ENCODE measurements at regions not wholly inside any gene's neighbourhood (a gene's known extent, or its start where the extent isn't known, plus 50 kb on each side); places are given as distances from the start of the nearest gene placed in this dataset.
"Not testable (repeated sequence)": the region's sequence is repeated elsewhere in the genome, so short reads cannot be mapped to it uniquely, and the experiment has no call there.

DNA sequence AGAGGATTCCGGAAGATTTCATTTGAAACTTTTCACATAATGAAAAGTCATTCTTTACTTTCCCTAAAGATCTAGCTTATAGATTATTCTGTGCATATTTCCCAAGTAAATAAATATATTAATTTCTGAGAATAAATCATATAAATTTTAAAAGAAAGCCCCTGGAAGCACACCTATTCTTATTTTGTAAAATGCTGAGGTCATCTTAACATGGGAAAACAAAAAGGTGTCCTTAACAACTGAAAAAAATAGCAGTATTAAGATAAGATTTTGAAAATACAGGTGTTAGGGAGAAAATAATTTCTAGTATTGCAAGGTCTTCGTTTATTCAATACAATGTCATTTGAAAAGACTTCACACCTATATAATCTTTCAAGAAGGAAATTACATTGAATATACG, 567.5 kb upstream of the CHAC2 start:
- no peak for DNase-seq

DNA sequence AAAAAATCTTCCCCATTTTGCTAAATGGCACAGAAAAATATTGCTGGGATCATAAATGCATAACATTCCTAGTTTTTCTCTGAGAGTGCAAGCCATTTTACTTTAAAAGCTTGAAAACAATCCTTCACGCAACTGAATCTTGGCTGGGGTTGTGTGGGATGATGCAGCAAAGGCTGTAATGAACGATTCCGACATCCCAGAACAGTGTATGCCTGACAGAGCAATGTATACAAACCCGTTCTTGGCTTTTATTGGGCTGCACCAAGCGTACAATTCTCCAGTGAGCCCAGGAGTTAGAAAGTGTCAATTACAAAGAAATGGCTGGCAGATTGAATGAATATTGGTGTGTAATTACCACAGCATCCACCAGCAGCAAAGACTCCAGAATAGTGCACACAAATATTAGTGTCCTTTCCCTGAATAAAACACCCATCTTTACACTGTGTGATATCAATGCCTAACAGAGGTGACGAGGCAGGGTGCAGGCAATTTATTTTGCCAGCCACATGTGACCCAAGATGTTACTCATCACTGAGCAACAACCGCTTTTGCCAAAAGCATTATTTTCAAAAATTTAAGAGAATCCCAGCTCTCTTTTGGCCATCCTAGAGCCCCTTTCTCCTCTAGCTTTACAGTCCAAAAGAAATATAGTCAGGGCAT, 578.6 kb upstream of the CHAC2 start:
- DNase-seq, result no peak

DNA sequence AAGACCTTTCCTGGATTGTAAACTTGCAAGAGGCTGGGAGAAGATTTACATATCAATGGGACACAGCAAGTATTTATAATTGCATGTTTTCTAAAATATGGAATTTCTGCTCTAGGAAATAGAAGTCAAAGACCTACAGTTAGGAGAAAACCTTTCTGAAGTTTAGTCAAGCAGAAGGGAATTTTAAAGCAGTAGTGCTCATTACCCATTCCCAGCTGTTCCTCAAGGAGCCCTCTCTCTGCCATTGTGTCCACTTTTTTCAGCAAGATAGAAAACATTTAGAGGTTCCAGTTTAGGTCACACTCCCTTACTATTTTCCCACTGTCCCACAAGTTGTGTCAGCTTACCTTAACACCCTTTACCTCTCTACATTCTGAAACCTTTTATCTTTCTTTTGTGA, 584.0 kb upstream of the CHAC2 start:
- no peak for DNase-seq

DNA sequence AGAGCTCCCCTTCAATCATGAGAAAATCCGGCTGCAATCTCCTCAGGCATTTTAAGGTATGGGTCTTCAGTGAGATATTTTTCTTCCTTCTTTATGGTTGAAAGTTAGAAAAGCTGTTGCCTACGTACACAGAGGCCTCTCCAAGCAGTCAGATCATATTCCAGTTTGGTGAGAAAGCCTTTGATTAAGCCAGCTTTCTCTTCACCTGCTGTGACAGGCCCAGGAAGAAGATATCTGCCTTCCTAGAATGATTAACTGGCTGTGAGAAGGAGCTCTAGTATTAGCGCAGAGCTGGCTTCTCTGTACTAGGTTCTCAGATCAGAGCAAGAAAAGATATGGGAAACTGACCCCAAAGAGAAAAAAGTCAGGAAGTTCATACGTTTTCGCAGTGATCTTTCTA, 585.0 kb upstream of the CHAC2 start:
- no peak for DNase-seq

DNA sequence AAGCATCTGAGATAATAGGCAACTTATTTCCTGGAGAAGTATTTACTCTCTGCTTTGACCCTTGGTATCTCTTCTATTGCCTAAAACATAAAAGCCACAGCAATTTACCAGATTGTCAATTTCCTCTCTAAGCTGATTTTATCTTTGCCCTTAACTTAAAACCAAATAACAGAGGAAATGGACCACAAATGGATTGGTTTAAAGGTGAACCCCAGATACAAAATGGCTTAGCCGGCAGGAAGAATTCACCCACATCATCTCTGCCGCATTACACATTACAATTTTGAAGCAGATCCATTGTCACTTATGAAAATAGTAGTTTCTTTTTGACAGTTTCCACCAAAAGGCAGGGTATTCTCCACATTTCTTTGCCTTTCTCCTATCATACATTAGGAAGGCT, 585.8 kb upstream of the CHAC2 start:
- no peak for DNase-seq

DNA sequence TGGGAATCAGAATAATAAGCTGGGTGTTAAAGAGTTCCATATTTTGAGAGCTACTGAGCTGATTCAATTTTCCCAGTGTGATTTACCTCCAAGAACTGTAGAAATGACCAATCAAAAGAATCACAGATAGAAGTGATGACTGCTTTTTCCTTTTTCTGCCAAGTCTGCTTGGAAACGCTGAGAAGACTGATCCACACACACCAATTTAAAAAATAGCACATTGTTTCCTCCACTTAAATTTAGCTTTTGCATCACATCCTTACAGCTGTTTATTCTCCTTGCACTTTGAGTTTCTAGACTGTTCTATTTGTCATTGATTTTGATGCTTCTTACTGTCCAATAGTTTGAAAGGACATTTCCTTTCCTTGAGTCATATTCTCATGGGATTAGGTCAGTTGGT, 590.3 kb upstream of the CHAC2 start:
- no peak for DNase-seq

DNA sequence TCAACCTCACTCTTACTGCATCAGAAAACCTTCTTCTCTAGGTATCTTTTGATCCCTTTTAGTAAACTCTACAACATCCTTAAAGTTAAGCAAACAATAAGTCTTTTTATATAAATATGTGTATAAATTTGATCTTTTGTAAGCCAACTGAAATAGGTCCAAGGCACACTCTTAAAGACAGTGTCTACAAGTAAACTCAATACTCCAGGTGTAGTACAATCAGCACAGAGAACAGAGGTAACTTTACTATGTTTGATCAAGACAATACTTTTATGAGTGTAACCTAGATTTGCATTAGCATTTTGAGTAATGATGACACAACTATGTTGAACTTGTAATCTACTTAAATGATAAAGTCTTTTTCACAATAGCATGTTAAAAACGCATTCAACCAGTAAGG, 593.1 kb upstream of the CHAC2 start:
- DNase-seq, result no peak

DNA sequence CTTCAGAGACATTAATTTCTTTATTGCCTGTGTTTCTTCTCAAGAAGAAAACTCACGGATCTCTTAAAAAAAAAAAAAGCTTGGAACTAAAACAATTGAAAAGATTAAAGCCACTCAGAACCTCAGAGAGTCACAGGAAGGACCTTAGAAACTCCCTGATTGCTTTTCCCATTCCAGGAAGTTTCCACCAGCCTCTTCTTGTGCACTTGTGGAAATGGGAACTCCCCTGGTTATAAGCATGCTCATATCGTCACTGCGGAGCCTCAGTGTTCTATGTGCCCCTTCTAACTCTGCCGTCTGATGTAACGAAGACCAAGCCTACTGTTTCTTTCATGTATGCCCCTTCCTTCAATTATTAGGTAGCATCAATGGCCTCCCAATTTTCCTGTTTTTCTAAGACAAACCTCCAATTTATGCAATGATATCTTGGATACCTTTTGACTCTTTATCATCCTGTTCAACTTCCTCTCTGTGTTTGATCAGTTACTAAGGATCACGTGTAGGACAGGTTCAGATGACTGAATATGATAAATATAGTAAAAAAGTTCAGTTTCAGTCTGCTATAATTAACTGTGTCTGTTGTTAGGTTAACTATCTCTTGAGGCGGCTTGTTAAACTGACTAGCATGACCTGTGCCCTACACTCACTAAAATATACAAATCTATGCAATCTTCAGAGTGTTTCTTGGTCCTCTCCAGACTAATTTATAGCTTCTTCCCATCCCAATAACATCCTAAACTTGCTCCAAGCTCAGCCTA, 593.7 kb upstream of the CHAC2 start:
- DNase-seq, result no peak

DNA sequence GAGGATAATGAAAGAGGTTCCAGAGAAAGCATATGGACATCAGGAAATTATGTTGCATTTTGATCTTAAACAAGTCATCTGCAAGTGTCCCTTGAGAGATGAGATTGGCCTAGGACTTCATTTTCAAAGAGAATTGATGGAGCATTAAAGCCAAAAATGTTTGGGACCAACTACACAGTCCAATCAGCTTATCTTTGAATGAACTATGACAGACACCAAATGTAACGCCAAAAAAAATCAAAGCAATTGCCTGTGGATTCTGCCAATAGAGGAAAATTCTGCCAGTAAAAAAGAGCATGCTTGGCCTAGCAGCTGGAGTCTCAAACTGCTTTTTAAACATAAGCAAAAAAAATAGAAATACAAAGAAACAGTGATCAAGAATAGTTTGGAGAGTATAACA, 594.5 kb upstream of the CHAC2 start:
- DNase-seq, result no peak

DNA sequence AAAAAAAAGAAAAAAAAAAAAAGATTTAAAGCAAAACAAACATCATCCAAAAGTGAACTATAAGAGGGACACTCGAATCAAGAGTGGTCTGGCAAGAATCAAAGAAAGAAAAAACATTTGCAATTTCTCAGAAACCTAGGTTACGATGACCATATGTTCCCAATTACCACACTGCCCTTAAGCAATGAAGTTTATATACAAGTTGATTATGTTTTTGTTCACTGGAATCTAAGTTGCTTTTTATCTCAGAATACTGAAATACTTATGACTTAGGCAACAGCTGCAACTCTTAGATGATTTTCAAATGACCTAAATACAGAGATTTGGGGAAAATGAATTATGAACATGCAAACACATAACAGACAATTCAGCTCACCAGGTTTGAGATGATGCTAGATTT, 597.1 kb upstream of the CHAC2 start:
- DNase-seq, result no peak

DNA sequence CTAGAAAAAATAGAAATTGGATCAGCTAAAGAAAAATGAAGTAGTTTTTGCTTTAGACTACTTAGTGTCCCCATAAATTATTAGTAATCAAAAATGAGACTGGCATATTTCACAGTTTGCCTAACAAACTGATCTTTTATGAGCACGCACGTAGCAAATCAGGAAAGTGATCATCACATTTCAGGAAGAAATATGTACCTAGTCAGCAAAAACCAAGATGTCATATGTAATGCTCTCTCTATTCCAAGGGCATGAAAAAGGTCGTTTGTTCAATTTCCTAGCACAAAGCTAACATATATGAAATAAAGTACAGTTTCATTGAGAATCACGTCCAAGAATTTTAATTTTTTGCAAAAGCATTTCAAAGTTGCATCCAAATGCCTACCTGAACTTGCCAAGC, 600.4 kb upstream of the CHAC2 start:
- no peak for DNase-seq

DNA sequence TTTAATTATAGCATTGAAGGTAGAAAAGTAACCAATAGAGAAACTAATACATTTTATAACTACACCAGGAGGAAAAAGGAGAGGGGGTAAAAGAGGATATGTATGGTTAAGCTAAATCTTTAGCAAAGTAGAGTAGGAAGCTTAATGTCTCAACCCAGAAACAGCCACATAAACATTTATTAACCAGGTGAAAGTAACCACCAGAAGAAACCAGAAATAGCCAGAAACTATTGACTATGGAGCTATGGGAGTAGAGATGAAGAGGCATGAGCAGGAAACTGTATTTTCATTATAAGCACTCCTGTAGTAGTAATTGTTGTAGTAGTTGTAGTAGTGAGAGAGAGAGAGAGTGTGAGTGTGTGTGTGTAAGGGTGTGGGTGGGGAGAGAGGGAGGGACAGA, 617.5 kb upstream of the CHAC2 start:
- no peak for DNase-seq

DNA sequence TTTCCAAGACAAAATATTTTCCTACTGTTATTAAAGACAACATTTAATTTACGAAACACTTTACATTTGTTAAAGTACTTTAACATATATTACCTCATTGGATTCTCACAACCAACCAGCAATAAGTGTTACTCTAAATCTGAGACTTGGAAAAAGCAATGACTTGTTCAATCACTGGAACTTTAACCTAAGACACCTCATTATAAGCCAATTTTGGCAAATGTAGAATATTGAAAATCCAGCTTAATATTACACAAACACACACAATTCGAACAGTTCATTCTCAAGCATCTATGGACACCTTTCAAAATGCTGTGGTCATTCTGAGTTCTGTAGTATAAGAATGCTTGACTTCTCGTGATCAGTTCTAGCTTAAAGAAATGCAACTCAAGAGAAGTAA, 619.4 kb upstream of the CHAC2 start:
- DNase-seq, result no peak

DNA sequence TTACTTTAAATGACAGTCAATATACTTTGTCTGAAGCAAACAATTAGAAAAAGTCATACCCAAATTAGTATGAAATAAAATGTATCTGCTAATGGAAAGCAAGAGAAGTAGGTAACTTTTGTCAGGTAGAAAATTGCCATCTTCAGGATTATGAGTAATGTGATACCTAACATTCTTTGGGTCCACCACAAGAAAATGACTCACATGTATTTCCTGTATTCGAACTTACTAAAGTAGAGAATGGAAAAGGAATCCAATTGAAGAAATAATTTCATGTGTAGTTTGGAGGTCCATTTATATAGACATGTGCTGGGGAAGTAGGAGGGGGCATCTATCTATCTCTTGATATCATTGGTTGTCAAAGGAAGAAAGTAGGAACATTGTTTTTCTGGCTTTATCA, 636.2 kb upstream of the CHAC2 start:
- DNase-seq, result peak in 1 of 2 experiments; percentile 14

DNA sequence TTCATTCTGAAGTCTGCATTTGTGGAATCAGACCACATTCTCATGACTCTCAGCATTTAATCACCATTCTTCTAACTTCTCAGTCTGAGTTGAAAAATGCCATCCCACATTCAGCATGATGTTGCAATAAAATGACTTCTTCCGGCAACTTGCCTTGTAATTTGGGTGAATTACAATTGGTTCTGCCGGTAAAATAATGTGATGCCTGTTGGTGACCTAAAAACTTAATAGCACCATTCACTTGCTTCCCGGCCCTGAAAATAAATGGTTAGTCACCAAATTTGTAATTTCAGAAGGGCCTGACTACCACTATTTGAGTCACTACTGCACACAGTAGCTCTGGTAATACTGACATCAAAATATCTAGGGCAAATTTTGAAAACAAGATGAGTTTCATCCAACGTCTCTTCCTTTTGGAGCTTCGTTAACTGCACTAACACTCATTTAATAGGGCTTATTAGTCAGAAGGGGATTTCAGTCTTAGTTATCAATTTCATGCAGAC, 637.1 kb upstream of the CHAC2 start:
- DNase-seq, result no peak

DNA sequence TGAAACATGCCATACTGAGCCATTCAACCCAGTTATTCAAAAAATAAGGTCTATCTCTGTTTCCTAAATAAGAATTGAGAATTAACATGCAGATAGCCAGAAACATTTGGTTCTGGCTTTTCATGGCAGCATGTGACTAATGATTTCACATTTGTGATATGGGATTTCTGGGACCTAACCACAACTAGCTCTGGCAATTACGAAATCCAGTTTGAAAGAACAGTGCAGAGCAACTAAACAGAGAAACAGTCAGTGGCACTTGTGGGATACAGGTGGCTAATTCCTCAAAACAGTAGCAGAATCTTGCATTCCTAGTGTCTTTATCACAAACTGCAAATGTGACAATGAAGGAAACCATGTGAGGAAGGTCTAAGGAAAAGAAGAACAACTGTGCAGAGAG, 637.8 kb upstream of the CHAC2 start:
- DNase-seq, result peak; percentile 37 to 66

DNA sequence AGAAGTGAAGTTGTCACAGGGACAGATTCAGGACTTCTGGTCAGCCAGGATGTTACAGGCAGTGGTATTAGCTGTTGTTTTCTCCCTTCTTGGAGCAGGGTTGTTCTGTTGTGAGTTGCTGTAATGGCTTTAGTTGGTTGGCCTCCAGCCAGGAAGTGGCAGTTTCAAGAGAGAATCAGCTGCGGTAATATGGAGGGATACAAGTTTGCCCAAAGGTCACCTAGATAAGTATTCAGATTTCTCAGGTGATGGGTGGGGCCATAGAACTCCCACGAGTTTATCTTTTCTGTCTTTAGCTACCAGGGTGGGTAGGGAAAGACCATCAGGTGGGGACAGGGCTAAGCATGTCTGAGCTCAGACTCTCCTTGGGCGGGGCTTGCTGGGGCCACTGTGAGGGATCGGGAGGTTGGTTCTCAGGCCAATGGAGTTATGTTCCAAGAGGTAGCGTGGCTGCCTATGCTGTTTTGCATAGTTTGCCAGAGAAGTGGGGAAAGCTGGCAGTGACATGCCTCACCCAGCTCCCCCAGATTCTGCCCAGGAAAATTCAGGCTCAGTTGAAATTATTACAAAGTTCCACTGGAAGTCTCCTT, 640.4 kb upstream of the CHAC2 start:
- DNase-seq, result no peak

DNA sequence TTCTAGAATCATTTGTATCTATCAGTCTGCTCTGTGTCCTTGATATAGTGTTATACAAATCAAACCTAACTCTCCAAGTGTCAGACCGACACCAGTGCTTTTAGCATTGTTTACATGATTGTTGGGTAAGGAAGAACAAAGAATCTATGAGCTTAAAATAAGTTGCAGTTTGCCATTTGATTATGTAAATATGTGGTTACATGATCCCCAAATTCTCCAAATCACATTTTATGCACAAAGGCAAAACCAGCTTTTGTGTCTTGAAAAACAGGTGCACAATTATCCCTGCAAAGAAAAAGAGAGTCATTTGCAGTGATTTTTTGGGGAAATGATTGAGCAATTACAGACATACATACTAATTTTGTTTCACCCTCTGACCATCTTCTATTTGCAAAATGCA, 652.6 kb upstream of the CHAC2 start:
- no peak for DNase-seq

DNA sequence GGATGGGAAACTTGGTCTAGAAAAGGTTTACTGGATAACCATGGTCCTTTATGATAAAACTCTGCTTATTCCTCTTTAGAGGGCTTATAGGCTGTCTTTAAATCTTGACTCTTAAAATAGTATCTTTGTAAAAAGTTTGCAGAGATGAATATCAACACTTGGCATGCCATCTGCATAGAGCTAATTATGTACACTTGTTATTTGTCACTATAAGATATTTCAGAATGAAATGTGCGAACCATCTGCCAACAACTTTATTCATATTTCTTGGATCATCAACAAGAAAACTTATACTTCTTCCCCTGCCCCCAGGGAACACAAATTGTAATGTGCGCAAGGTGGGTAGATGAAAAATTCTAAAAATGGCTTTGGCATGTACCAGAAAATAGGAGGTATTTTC, 653.0 kb upstream of the CHAC2 start:
- no peak for DNase-seq

DNA sequence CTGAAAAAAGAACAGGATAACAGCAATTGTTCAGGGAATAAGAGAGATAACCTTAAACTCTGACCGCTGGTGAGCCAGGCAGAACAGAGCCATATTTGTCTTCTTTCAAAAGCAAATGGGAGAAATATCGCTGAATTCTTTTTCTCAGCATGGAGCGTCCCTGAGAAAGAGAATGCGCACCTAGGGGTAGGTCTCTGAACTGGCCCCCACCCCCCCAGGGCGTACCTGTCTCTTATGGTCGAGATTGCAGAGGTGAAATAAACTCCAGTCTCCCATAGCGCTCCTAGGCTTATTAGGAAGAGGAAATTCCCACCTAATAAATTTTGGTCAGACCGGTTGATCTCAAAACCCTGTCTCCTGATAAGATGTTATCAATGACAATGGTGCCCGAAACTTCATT, 655.2 kb upstream of the CHAC2 start:
- DNase-seq, result not testable (repeated sequence)

DNA sequence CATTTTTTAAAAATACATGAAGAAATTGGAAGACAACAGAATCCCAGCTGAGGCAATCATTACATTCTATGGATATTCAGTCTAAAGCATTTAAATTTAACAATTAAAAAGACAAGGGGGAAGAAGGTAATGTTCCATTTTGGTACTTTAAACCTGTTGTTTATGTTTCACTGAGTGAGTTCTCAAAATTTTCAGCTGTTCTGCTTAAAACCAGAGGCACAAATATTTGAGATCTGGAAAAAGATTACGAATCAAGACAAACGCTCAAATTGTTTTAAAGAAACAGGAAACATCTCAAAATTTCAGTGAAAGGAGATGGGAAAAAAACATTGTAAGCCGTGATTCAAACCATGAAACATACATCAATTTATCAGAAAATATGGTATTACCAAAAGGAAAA, 656.2 kb upstream of the CHAC2 start:
- DNase-seq, result no peak

DNA sequence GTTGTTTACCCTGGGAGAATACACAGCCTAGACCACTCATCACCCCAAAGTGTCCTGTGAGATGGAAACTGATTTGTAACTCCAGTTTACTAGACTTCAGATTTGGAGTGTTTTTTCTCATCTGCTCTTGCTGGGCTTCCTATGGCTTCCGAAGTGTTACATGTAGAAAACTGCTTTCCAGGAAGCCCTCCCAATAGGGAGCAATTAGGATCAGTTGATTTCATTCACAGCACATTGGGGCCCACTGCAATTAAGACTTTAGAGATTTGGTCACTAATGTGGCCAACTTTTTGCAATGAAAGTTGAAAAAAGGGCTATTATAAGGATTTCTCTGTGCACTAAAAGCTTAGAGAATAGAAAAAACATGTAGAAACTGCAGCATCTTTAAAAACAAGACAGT, 656.6 kb upstream of the CHAC2 start:
- no peak for DNase-seq

DNA sequence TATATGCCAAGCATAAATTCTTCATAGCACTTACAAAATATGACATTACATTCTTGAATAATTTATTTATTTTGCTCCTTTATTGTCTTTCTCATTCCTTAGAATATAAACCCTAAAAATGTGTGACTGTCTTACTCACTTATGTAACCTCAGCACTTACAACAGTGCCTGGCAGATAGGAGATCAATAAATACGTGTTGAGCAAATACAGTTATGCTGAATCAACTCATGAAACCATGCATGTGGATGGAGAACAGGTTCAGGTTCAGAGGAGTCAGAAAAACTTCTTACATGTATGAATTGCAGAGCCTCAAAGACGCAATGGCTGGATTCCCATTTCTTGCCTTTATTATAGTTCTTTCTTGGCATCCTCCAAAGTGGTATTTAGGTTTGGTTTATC, 659.4 kb upstream of the CHAC2 start:
- no peak for DNase-seq

DNA sequence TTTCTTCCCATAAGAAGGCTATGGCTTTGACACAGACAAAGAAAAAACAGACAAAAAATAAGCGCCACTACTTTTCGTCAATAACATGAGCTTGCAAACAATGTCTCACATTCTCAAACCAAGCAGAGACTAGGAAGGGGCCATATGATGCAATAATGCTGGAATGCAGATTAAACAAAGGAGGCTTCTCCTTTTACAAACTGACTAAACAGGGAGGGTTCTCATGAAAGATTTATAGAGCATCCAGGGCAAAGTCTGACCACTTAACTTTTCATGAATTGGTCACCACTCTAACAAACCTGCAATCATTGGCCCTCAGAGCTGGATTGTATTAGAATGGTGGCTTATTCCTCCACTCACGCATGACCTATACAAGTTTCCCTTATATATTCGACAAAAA, 663.3 kb upstream of the CHAC2 start:
- no peak for DNase-seq

Data from Kasumi-1 (cell line).